Tibial nerve (tissue), 4 donors: ENCODE measurements at regions not wholly inside any gene's neighbourhood (a gene's known extent, or its start where the extent isn't known, plus 50 kb on each side); places are given as distances from the start of the nearest gene placed in this dataset.

Experiments
- DNase-seq, 2 donors: peaks; one replicate each; pipeline ENCODE4 v3.0.0-alpha.2; 2019; ENCODE audit warnings: low spot score in 2 of 2
- H3K27ac ChIP-seq, 4 donors: fragments of 200-600 bp; sonication (generic) in 3 of 4; one replicate each; pipeline ENCODE4 v1.5.1; 2017 to 2019; ENCODE audit warnings: mild to moderate bottlenecking in 1 of 4
- H3K27me3 ChIP-seq, 2 donors: fragments of 200-600 bp; sonication (generic) in 1 of 2; one replicate each; pipeline versions ENCODE4 v1.5.1 to v1.6.0; 2017 to 2019
- H3K36me3 ChIP-seq, 3 donors: fragments of 200-600 bp; sonication (generic); one replicate each; pipeline ENCODE4 v1.5.1; 2018 to 2019
- H3K4me1 ChIP-seq, 4 donors: fragments of 200-600 bp; sonication (generic) in 3 of 4; one replicate each; pipeline ENCODE4 v1.5.1; 2017 to 2019
- H3K4me3 ChIP-seq, 4 donors: fragments of 200-600 bp; sonication (generic) in 3 of 4; one replicate each; pipeline ENCODE4 v1.5.1; 2017 to 2019; ENCODE audit warnings: mild to moderate bottlenecking in 1 of 4, moderate library complexity in 1 of 4
- H3K9me3 ChIP-seq, 4 donors: fragments of 200-600 bp; sonication (generic) in 3 of 4; one replicate each; pipeline ENCODE4 v1.5.1; 2017 to 2019
- CTCF ChIP-seq, 5 experiments: fragments of 200-600 bp in 3 of 5; fragments of 450-650 bp in 2 of 5; sonication (generic) in 3 of 5; IDR thresholded peaks; one replicate each; pipeline ENCODE4 v1.5.1; 2016 to 2019; ENCODE audit warnings: antibody characterized with exemption in 5 of 5, mild to moderate bottlenecking in 3 of 5, moderate library complexity in 2 of 5
- EP300 ChIP-seq, 2 donors: sonication (generic); formaldehyde crosslinking; IDR thresholded peaks; one replicate each; pipeline ENCODE4 v1.6.1; 2017; ENCODE audit warnings: antibody characterized with exemption in 2 of 2, mild to moderate bottlenecking in 1 of 2
- POLR2A ChIP-seq, 2 donors: fragments of 450-650 bp; IDR thresholded peaks; one replicate each; pipeline ENCODE4 v1.6.1; 2017; ENCODE audit warnings: antibody characterized with exemption in 2 of 2, mild to moderate bottlenecking in 2 of 2, moderate library complexity in 2 of 2
- WGBS, 2 donors: methylation state at CpG; one replicate each; pipeline ENCODE4 v1.1.5; 2018; 5-methylcytosine and 5-hydroxymethylcytosine counted together

GRCh38 chr3:195015021-195015420, 255.9 kb downstream of the XXYLT1 start:
- H3K27ac ChIP-seq = no peak overlapping the region
- H3K9me3 ChIP-seq = no peaks in the 10 kb centered on the region
- H3K27me3 ChIP-seq = peaks cover 0 to 9% of the 10 kb centered on the region in 2 donors
- 64 to 68% methylated on average over 5 of the region's 5 CpGs for WGBS, 2 donors
- TF ChIP-seq EP300 (IDR thresholded peaks at IDR 0.05) (no peak), POLR2A (IDR thresholded peaks at IDR 0.05) (no peak), CTCF (IDR thresholded peaks at IDR 0.05) (no peak)
- H3K36me3 ChIP-seq = no peaks in the 10 kb centered on the region
- DNase-seq = no peak
- no peak overlapping the region for H3K4me3 ChIP-seq
- no peaks in the 10 kb centered on the region for H3K4me1 ChIP-seq

GRCh38 chr3:195017151-195017550, 253.8 kb downstream of the XXYLT1 start:
- Histone ChIP-seq H3K4me1 (no peaks in the 10 kb centered on the region), H3K27me3 (peaks cover 0 to 9% of the 10 kb centered on the region in 2 donors), H3K4me3 (no peak overlapping the region), H3K36me3 (no peaks in the 10 kb centered on the region), H3K9me3 (peaks cover 0 to 5% (median 0%) of the 10 kb centered on the region in 4 donors), H3K27ac (no peak overlapping the region)
- DNase-seq = no peak
- no peak for TF ChIP-seq CTCF (IDR thresholded peaks at IDR 0.05)
- no peak for TF ChIP-seq EP300 (IDR thresholded peaks at IDR 0.05)
- no peak for TF ChIP-seq POLR2A (IDR thresholded peaks at IDR 0.05)
- 46 to 48% methylated on average over 4 of the region's 4 CpGs for WGBS, 2 donors
